WI38 (cell line): ENCODE measurements at regions not wholly inside any gene's neighbourhood (a gene's known extent, or its start where the extent isn't known, plus 50 kb on each side); places are given as distances from the start of the nearest gene placed in this dataset.

Experiments used
- H3K4me3 ChIP-seq: 2 replicates; pipeline ENCODE4 v1.5.1; 2011; ENCODE audit warnings: low read depth, mild to moderate bottlenecking, control low read depth, low read length
- TF ChIP-seq, protein P1 (sequence below): IDR thresholded peaks from 2 replicates; pipeline ENCODE4 v1.5.1; 2012; ENCODE audit warnings: low read depth, mild to moderate bottlenecking, control low read depth, low read length

- TF ChIP-seq, protein P1, sequence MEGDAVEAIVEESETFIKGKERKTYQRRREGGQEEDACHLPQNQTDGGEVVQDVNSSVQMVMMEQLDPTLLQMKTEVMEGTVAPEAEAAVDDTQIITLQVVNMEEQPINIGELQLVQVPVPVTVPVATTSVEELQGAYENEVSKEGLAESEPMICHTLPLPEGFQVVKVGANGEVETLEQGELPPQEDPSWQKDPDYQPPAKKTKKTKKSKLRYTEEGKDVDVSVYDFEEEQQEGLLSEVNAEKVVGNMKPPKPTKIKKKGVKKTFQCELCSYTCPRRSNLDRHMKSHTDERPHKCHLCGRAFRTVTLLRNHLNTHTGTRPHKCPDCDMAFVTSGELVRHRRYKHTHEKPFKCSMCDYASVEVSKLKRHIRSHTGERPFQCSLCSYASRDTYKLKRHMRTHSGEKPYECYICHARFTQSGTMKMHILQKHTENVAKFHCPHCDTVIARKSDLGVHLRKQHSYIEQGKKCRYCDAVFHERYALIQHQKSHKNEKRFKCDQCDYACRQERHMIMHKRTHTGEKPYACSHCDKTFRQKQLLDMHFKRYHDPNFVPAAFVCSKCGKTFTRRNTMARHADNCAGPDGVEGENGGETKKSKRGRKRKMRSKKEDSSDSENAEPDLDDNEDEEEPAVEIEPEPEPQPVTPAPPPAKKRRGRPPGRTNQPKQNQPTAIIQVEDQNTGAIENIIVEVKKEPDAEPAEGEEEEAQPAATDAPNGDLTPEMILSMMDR = no peak
- H3K4me3 ChIP-seq = no peak overlapping the region
Measured at GRCh38 chr1:239606850-239607400, 220.6 kb downstream of the CHRM3 start.

DNA sequence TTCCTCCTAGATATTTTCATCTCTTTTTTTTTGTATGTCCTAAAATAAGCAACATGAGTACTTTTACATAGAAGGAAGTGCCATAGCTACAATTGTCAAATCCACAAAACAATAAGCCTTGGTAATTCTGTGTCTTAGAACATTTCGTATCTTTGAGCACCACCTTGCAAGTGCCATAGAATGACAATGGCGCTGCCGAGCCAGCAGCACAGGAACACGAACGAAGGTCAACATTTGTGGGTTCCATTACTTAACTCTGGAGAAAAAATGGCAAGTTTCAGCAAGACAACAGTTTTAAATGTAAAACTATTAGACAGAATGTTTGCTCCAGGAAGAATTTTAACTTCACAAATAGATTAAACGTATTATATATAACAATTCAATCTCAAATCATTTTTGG, 222.1 kb downstream of the CHRM3 start:
- no peak overlapping the region for H3K4me3 ChIP-seq
- TF ChIP-seq, protein P1 = no peak

DNA sequence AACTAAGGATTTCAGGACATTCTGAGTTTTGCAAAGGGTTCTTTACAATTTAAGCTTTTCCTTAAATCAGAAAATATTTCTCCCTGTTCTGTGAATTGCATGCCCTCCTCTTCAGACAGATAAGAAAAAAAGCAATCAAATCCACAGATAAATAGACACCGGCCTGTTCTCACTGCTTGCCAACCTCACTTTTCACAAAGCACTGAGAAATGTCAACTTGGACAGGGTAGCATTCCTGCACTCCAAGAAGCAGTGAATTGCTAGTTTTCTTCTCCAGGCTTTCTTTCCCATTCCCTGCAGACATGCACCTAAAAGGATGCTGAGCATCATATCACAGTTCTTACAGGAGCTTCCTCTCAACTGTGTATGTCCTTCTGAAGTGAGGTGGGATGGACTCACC, 226.0 kb downstream of the CHRM3 start:
- TF ChIP-seq, protein P1 = no peak
- H3K4me3 ChIP-seq = no peak overlapping the region

DNA sequence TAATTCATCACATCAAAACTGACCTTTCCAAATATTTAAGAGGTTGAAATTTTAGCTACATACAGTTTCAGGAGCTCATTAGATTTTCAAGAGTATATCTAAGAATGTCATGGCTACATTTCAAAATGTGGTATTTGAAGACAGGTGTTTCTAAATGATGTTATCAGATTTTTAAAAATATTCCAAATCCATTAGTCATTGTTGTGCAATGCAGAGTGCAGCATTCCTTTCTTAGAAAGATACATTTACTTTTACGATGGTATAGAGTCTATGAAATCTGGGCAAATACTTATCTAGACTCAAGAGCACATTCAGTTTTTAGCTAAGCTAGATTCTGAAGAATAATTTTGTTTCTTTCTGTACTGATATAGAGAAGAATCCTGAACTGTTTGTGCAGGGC, 230.3 kb downstream of the CHRM3 start:
- TF ChIP-seq, protein P1 = no peak
- H3K4me3 ChIP-seq = no peak overlapping the region

- H3K4me3 ChIP-seq = no peak overlapping the region
- TF ChIP-seq, protein P1 = no peak
Measured at GRCh38 chr1:239617259-239617658, 230.9 kb downstream of the CHRM3 start.

- no peak overlapping the region for H3K4me3 ChIP-seq
- TF ChIP-seq, protein P1 = no peak
Measured at GRCh38 chr1:239617731-239618130, 231.4 kb downstream of the CHRM3 start.

DNA sequence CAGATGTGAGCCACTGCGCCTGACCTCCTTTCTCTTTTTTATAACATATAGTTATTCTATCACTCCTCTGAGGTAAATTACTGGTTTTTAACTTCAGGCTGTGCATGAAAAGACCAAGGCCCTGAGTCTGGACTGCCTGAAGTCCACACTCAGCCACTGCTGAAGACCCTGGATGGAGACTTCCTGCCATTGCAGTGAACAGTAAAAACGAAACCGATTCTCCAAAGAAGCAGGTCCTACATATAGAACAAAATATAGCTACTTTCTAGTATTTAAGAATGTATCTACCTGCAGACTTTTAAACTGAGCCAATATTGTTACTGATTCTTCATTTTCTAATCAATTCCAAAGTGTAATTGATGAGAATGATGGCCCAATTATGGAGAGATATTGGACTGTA, 232.8 kb downstream of the CHRM3 start:
- TF ChIP-seq, protein P1 = no peak

More for the DNA sequence above, 232.8 kb downstream of the CHRM3 start:
- no peak overlapping the region for H3K4me3 ChIP-seq
